CD14-positive monocyte (primary cell): ENCODE measurements at regions not wholly inside any gene's neighbourhood (a gene's known extent, or its start where the extent isn't known, plus 50 kb on each side); places are given as distances from the start of the nearest gene placed in this dataset.

Experiments
- DNase-seq, 3 donors: peaks; one replicate each; pipeline ENCODE4 v3.0.0-alpha.2; 2011 to 2022
- H2AFZ ChIP-seq: 2 replicates; pipeline ENCODE4 v1.6.0; 2012; ENCODE audit warnings: mild to moderate bottlenecking, low read depth, low read length, inconsistent platforms; ENCODE audit not compliant: insufficient read depth, poor library complexity, severe bottlenecking
- H3K27ac ChIP-seq, 2 donors: 1 replicate in 1 of 2; 2 replicates in 1 of 2; pipeline ENCODE4 v1.5.1; 2012 to 2013; ENCODE audit warnings: low read length in 2 of 2, control low read depth in 1 of 2, inconsistent platforms in 1 of 2, low read depth in 1 of 2, mild to moderate bottlenecking in 1 of 2
- H3K27me3 ChIP-seq, 2 donors: one replicate each; pipeline versions ENCODE4 v1.6.0 to v1.6.1; 2011 to 2013; ENCODE audit warnings: low read length in 2 of 2; ENCODE audit not compliant: control insufficient read depth in 2 of 2, insufficient read depth in 2 of 2
- H3K36me3 ChIP-seq, 2 donors: replicated peaks in 1 of 2; 1 replicate in 1 of 2; 2 replicates in 1 of 2; pipeline versions ENCODE4 v1.5.1 to v1.6.1; 2012 to 2013; ENCODE audit warnings: low read length in 2 of 2, control low read depth in 1 of 2, inconsistent platforms in 1 of 2, mild to moderate bottlenecking in 1 of 2; ENCODE audit not compliant: insufficient read depth in 2 of 2, control insufficient read depth in 1 of 2
- H3K4me1 ChIP-seq, 2 donors: 1 replicate in 1 of 2; 2 replicates in 1 of 2; pipeline versions ENCODE4 v1.5.1 to v1.6.1; 2012 to 2013; ENCODE audit warnings: low read length in 2 of 2, control low read depth in 1 of 2, inconsistent platforms in 1 of 2, mild to moderate bottlenecking in 1 of 2, moderate library complexity in 1 of 2; ENCODE audit not compliant: insufficient read depth in 2 of 2, control insufficient read depth in 1 of 2
- H3K4me2 ChIP-seq: replicated peaks from 2 replicates; pipeline ENCODE3; 2012; ENCODE audit warnings: low read length, moderate library complexity, mild to moderate bottlenecking; ENCODE audit not compliant: poor library complexity, severe bottlenecking; ENCODE audit errors: extremely low read depth
- H3K4me3 ChIP-seq, 3 experiments: fragments of 200-600 bp in 1 of 3; sonication (generic) in 1 of 3; replicated peaks in 1 of 3; 1 replicate in 2 of 3; 2 replicates in 1 of 3; pipeline ENCODE4 v1.5.1; 2011 to 2013; ENCODE audit warnings: low read length in 3 of 3, mild to moderate bottlenecking in 3 of 3, control low read depth in 2 of 3, low read depth in 2 of 3, inconsistent platforms in 1 of 3, moderate library complexity in 1 of 3
- H3K79me2 ChIP-seq: 2 replicates; pipeline ENCODE4 v1.6.0; 2012; ENCODE audit warnings: mild to moderate bottlenecking, control low read depth, inconsistent platforms, low read length, moderate library complexity; ENCODE audit not compliant: insufficient read depth
- H3K9ac ChIP-seq: 2 replicates; pipeline ENCODE4 v1.6.0; 2017; ENCODE audit warnings: low read length, mild to moderate bottlenecking; ENCODE audit not compliant: insufficient read depth, poor library complexity, severe bottlenecking
- H3K9me3 ChIP-seq, 2 donors: replicated peaks in 1 of 2; 1 replicate in 1 of 2; 2 replicates in 1 of 2; pipeline versions ENCODE4 v1.5.1 to v1.6.1; 2012 to 2013; ENCODE audit warnings: low read length in 2 of 2, control low read depth in 1 of 2; ENCODE audit not compliant: control insufficient read depth in 1 of 2, insufficient read depth in 1 of 2
- H4K20me1 ChIP-seq: 2 replicates; pipeline ENCODE4 v1.6.0; 2012; ENCODE audit warnings: mild to moderate bottlenecking, low read length, control low read depth, moderate library complexity; ENCODE audit not compliant: insufficient read depth
- H3K27ac Mint-ChIP-seq, 7 donors: one replicate each; pipeline ENCODE4 v1.8.0; 2020; ENCODE audit warnings: mild to moderate bottlenecking in 7 of 7, mixed read lengths in 7 of 7, moderate library complexity in 6 of 7, inconsistent platforms in 2 of 7
- H3K27me3 Mint-ChIP-seq, 3 donors: one replicate each; pipeline ENCODE4 v1.8.0; 2021 to 2022; ENCODE audit warnings: low read depth in 3 of 3, mild to moderate bottlenecking in 3 of 3, mixed read lengths in 3 of 3, moderate library complexity in 3 of 3, inconsistent platforms in 1 of 3
- H3K36me3 Mint-ChIP-seq, 2 donors: one replicate each; pipeline ENCODE4 v1.8.0; 2020; ENCODE audit warnings: mixed read lengths in 2 of 2, inconsistent platforms in 1 of 2, mild to moderate bottlenecking in 1 of 2
- H3K4me1 Mint-ChIP-seq: one replicate; pipeline ENCODE4 v1.8.0; 2020; ENCODE audit warnings: mild to moderate bottlenecking, mixed read lengths
- H3K4me3 Mint-ChIP-seq, 2 donors: one replicate each; pipeline ENCODE4 v1.8.0; 2020; ENCODE audit warnings: mild to moderate bottlenecking in 2 of 2, mixed read lengths in 2 of 2, moderate library complexity in 1 of 2
- H3K9me3 Mint-ChIP-seq, 7 donors: one replicate each; pipeline ENCODE4 v1.8.0; 2020 to 2022; ENCODE audit warnings: mixed read lengths in 7 of 7, mild to moderate bottlenecking in 6 of 7, moderate library complexity in 6 of 7, inconsistent platforms in 2 of 7
- WGBS: methylation state at CpG from one replicate; pipeline ENCODE4 v1.1.5; 2013; ENCODE audit warnings: missing lambda C conversion rate; ENCODE audit not compliant: insufficient coverage; 5-methylcytosine and 5-hydroxymethylcytosine counted together
- intact Hi-C, 2 donors: fragments of 100-400 bp; cut with micrococcal nuclease; formaldehyde crosslinking; loops; one replicate each; pipeline versions ENCODE4 v1.15.0 to v1.15.1; 2023
- TF ChIP-seq, protein P1 (sequence below): fragments of 200-600 bp; IDR thresholded peaks from one replicate; pipeline ENCODE4 v1.8.0; 2022; ENCODE audit warnings: antibody characterized with exemption, mild to moderate bottlenecking

GRCh38 chr2:57893347-57893746, 153.3 kb upstream of the VRK2 start:
- no peaks in the 10 kb centered on the region for H3K9me3 Mint-ChIP-seq
- no peak overlapping the region for H2AFZ ChIP-seq
- TF ChIP-seq, protein P1, sequence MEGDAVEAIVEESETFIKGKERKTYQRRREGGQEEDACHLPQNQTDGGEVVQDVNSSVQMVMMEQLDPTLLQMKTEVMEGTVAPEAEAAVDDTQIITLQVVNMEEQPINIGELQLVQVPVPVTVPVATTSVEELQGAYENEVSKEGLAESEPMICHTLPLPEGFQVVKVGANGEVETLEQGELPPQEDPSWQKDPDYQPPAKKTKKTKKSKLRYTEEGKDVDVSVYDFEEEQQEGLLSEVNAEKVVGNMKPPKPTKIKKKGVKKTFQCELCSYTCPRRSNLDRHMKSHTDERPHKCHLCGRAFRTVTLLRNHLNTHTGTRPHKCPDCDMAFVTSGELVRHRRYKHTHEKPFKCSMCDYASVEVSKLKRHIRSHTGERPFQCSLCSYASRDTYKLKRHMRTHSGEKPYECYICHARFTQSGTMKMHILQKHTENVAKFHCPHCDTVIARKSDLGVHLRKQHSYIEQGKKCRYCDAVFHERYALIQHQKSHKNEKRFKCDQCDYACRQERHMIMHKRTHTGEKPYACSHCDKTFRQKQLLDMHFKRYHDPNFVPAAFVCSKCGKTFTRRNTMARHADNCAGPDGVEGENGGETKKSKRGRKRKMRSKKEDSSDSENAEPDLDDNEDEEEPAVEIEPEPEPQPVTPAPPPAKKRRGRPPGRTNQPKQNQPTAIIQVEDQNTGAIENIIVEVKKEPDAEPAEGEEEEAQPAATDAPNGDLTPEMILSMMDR = no peak
- peak overlapping the region in 1 of 2 donors; percentile 73 for H3K27ac ChIP-seq
- WGBS = no CpG with 5 or more reads among the region's 6 CpGs
- H3K9ac ChIP-seq = no peak overlapping the region
- no peaks in the 10 kb centered on the region for H3K36me3 Mint-ChIP-seq
- H3K27me3 Mint-ChIP-seq = peaks cover 0 to 2% (median 0%) of the 10 kb centered on the region in 3 donors
- H3K9me3 ChIP-seq = no peaks in the 10 kb centered on the region
- no peaks in the 10 kb centered on the region for H4K20me1 ChIP-seq
- no peak overlapping the region for H3K4me2 ChIP-seq
- H3K4me3 Mint-ChIP-seq = no peak overlapping the region
- no peaks in the 10 kb centered on the region for H3K27me3 ChIP-seq
- H3K27ac Mint-ChIP-seq = peak overlapping the region; percentile 19 to 89 (median 78)
- H3K4me3 ChIP-seq = no peak overlapping the region
- DNase-seq = no peak
- H3K36me3 ChIP-seq = no peaks in the 10 kb centered on the region
- intact Hi-C loops = loop anchor here in 1 of 2 donors (10.0 kb wide), 1 partner anchor 211 kb away; no protein-coding TSS in a partner anchor
- no peaks in the 10 kb centered on the region for H3K79me2 ChIP-seq
- peaks cover 19% of the 10 kb centered on the region for H3K4me1 Mint-ChIP-seq
- H3K4me1 ChIP-seq = peaks cover 6 to 18% of the 10 kb centered on the region in 2 donors

DNA sequence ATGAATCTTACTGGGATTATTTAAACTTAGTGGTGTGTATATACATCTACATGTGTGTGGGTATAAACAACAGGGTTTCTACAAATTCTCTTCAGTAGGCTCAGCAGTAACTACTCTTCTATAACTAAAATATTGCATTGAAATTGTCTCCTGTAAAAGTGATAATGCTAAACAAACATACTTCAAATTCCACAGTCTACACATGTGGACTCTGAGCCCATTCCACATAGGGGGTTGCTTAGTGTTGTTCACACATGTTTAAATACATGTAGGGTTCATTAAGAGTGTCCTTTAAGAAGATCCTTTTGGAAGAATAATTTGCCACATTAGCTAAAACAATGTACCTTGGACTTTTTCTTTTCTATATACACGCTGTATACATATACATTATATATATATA, 152.8 kb upstream of the VRK2 start:
- TF ChIP-seq, protein P1 = no peak
- no CpG with 5 or more reads among the region's 1 CpG for WGBS
- peaks cover 6 to 18% of the 10 kb centered on the region in 2 donors for H3K4me1 ChIP-seq
- H3K9me3 ChIP-seq = no peaks in the 10 kb centered on the region
- no peaks in the 10 kb centered on the region for H3K27me3 ChIP-seq
- peaks cover 0 to 2% (median 0%) of the 10 kb centered on the region in 3 donors for H3K27me3 Mint-ChIP-seq
- H3K27ac ChIP-seq = peak overlapping the region in 1 of 2 donors; percentile 73
- DNase-seq = no peak
- H3K9ac ChIP-seq = no peak overlapping the region
- H3K36me3 Mint-ChIP-seq = no peaks in the 10 kb centered on the region
- intact Hi-C loops = loop anchor here in 1 of 2 donors (10.0 kb wide), 1 partner anchor 211 kb away; no protein-coding TSS in a partner anchor
- no peak overlapping the region for H3K4me2 ChIP-seq
- peak overlapping the region in 4 of 7 donors; percentile 4 to 78 (median 33) for H3K27ac Mint-ChIP-seq
- H3K4me3 Mint-ChIP-seq = no peak overlapping the region
- H4K20me1 ChIP-seq = no peaks in the 10 kb centered on the region
- H3K9me3 Mint-ChIP-seq = no peaks in the 10 kb centered on the region
- no peaks in the 10 kb centered on the region for H3K36me3 ChIP-seq
- no peak overlapping the region for H3K4me3 ChIP-seq
- H2AFZ ChIP-seq = no peak overlapping the region
- peaks cover 19% of the 10 kb centered on the region for H3K4me1 Mint-ChIP-seq
- no peaks in the 10 kb centered on the region for H3K79me2 ChIP-seq
